Sciatic nerve (tissue), 2 donors: ENCODE measurements at regions not wholly inside any gene's neighbourhood (a gene's known extent, or its start where the extent isn't known, plus 50 kb on each side); places are given as distances from the start of the nearest gene placed in this dataset.
"Not testable (repeated sequence)": the region's sequence is repeated elsewhere in the genome, so short reads cannot be mapped to it uniquely, and the experiment has no call there.

Experiments used
- ATAC-seq: fragments of 200-7000 bp; cut with Tn5 transposase; one replicate; pipeline ENCODE4 v1.9.1; 2020; ENCODE audit warnings: mild to moderate bottlenecking, moderate library complexity
- DNase-seq: peaks from one replicate; pipeline ENCODE4 v3.0.0-alpha.2; 2020; ENCODE audit warnings: low spot score
- intact Hi-C: fragments of 100-400 bp; cut with DNase I; formaldehyde crosslinking; loops from one replicate; pipeline ENCODE4 v1.14.2; 2022
- donor health status: DM: no; HTN: no; CAD: no.
- donor health status: DM: no; HTN: no; CAD: no.

GRCh38 chrX:138849521-138849920, 138.0 kb upstream of the FGF13 start:
- ATAC-seq (no peak), DNase-seq (no peak)
- intact Hi-C loops, result no loop called here

- intact Hi-C loops, result no loop called here
- ATAC-seq (no peak), DNase-seq (no peak)
Measured at GRCh38 chrX:138847930-138848329, 136.4 kb upstream of the FGF13 start.

GRCh38 chrX:138845786-138846185, 134.3 kb upstream of the FGF13 start:
- intact Hi-C loops, result no loop called here
- no peak for DNase-seq
- ATAC-seq, result no peak

GRCh38 chrX:138807400-138807799, 95.9 kb upstream of the FGF13 start:
- ATAC-seq, intact Hi-C loops, DNase-seq: not testable (repeated sequence)

DNA sequence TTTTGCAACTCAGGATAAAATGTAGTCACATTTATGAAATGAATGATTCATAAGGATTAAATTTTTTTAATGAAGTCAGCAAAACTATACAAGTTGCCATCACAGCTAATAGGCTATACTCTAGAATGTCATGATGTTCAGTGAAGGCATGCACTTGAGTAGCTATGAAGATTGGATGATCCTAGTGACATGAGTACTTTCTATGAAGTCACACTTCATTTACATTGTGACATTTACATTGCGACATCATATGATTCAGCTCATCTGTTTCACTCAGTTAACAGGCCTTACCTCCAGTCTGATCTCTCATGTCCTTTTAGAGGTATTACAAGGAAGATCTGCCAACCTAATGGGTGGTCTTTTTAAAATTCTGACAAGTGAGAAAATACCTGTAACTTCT, 82.7 kb upstream of the FGF13 start:
- intact Hi-C loops, result no loop called here
- ATAC-seq (no peak), DNase-seq (no peak)

DNA sequence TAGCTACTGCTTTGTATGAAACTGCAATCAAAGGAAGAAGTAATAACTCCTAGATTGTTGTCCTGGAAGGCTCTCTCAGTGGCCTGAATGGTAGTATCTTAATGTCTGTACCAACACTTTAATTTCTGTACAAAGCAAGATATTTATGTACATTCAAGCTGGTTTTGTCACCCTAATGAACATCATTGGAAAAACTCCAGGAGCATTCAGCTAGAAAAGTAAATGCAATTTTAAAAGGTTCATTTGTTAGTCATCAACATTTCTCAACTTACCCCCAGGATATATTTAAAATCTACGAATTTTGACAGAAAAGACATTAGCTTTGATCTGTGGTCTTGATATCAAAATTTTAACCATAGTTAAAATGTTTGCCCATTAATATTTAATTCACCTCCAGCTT, 80.0 kb upstream of the FGF13 start:
- intact Hi-C loops, result no loop called here
- DNase-seq, result no peak
- ATAC-seq, result no peak

GRCh38 chrX:138788771-138789170, 77.3 kb upstream of the FGF13 start:
- no peak for ATAC-seq
- intact Hi-C loops, result no loop called here
- no peak for DNase-seq

DNA sequence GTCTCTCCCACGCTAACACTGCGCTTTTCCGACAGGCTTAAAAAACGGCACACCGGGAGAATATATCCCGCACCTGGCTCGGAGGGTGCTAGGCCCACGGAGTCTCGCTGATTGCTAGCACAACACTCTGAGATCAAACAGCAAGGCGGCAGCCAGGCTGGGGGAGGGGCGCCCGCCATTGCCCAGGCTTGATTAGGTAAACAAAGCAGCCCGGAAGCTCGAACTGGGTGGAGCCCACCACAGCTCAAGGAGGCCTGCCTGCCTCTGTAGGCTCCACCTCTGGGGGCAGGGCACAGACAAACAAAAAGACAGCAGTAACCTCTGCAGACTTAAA, 67.0 kb upstream of the FGF13 start:
- intact Hi-C loops, ATAC-seq, DNase-seq: not testable (repeated sequence)

DNA sequence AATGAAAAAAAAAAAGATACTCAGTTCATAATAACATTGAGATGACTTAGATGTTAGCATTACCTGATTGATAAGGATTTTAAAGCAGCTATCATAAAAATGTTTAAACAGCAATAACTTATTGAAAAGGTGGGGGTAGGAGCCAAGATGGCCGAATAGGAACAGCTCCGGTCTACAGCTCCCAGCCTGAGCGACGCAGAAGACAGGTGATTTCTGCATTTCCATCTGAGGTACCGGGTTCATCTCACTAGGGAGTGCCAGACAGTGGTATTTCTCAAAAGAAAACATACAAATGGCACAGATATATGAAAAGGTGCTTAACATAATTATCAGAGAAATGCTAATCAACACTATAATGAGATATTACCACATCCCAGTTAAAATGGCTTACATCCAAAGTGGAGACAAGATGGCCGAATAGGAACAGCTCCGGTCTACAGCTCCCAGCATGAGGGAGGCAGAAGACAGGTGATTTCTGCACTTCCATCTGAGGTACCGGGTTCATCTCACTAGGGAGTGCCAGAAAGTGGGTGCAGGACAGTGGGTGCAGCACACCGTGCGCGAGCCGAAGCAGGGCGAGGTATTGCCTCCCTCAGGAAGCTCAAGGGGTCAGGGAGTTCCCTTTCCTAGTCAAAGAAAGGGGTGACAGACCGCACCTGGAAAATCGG, 66.5 kb upstream of the FGF13 start:
- ATAC-seq, intact Hi-C loops, DNase-seq: not testable (repeated sequence)

GRCh38 chrX:138777230-138777629, 65.7 kb upstream of the FGF13 start:
- ATAC-seq, result no peak
- intact Hi-C loops, result no loop called here
- no peak for DNase-seq

GRCh38 chrX:138775517-138775916, 64.0 kb upstream of the FGF13 start:
- ATAC-seq, result no peak
- no peak for DNase-seq
- intact Hi-C loops, result no loop called here

- intact Hi-C loops, result no loop called here
- no peak for DNase-seq
- ATAC-seq, result no peak
Measured at GRCh38 chrX:138771047-138771446, 59.5 kb upstream of the FGF13 start.

GRCh38 chrX:138769918-138770317, 58.4 kb upstream of the FGF13 start:
- ATAC-seq, result no peak
- no peak for DNase-seq
- intact Hi-C loops, result no loop called here

DNA sequence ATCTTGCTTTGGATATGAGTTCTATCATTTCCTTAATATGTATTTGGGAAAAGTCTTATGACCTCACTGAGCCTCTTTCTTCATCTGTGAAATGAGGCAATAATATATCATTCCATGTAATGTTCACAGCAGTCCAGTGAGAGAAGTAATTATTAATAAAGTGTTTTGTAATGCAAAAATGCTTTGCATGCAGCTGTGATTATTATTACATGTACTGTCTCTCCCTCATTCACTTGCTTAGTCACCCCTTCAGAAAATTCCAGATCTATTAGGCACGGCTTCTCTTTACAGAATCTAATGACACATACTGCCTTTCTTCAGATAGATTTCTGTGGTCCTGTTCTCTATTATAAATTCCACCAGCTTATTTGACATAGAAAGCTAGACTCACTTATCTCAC, 53.5 kb upstream of the FGF13 start:
- intact Hi-C loops, result no loop called here
- DNase-seq (no peak), ATAC-seq (no peak)

- ATAC-seq (no peak), DNase-seq (no peak)
- intact Hi-C loops, result no loop called here
Measured at GRCh38 chrX:138763761-138764160, 52.2 kb upstream of the FGF13 start.

GRCh38 chrX:138761380-138761779, 49.9 kb upstream of the FGF13 start:
- no peak for DNase-seq
- intact Hi-C loops, result no loop called here
- no peak for ATAC-seq
